ENCODE measurements at regions not wholly inside any gene's neighbourhood (a gene's known extent, or its start where the extent isn't known, plus 50 kb on each side); places are given as distances from the start of the nearest gene placed in this dataset.
"Not testable (repeated sequence)": the region's sequence is repeated elsewhere in the genome, so short reads cannot be mapped to it uniquely, and the experiment has no call there.

DNA sequence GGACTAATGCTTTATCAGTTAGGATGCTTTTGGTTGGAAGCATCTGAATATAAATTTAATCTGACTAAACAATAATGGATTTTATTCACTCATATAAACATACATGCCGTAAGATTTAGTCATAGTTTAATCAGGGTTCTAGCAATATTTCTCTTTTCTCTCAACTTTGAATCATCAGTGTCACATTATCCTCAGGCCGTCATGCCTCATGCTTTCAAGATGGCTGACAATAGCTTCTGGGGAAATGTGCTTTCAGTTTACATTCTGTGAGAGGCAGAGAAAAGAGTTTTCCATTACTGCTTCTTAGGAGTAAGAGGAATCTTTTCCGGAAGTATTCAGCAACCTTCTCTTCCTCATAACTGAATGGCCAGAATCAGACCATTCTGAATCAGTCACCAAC, 162.2 kb downstream of the GJA1 start:
- DNase-seq = no peak

DNA sequence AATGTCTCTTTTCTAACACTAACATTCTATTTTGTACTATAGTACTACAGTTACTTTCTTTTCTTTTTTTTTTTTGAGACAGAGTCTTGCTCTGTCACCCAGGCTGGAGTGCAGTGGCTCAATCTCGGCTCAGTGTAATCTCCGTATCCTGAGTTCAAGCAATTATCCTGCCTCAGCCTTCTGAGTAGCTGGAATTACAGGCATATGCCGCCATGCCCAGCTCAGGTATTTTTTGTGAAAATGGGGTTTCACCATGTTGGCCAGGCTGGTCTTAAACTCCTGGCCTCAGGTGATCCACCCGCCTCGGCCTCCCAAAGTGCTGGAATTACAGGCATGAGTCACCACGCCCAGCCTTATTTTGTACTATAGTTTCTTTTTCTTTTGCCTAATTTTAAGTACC, 163.9 kb downstream of the GJA1 start:
- DNase-seq = not testable (repeated sequence)

DNA sequence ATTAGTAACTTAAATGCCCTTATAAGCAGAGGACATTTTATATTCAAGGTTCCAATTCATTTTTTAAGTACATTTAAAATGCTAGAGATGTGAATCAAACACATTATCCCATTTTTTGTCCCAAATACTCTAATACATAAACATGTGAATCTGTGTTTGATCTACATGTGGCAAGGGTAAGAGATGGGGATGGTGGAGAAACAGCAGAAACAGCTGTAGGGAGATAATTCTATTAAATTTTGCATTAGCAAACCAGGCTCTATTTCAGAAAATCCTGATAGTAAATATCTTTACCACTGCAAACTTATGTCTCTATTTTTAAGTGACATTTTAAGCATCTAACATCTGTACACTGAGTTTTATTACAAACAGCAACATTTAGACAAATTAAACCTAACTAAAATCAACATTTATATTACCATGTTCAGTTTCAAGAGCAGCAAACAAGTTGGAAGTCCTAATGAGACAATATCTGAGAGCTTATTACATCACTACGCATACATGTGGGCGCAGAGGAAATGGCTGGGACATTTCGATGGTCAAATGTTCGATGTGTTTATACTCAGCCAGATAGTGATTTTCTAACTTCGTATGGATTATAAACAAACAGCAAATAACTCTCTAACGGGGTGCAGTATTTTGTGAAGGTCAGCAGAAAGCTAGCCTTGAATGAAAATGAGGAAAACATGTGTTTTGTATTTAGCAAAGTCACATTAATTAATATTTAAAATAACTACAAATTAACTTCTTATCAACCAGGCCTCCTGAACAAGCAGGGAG, 165.1 kb downstream of the GJA1 start:
- no peak for DNase-seq

DNA sequence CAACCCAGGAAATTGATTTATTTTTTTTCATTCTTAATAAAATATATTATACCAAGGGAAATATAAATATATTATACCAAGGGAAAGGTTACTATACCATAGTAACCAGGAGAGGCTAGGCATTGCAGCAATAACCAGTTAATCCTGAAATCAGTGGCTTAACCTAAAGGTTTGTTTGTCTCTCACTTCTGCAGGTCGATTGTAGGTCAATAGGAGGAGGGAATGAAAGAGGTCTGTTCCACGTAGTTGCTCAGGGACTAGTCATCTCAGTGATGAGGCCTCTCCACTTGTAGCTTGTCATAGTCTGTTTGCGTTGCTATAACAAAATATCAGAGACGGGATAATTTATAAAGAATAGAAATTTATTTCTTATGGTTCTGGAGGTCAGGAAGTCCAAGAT, 168.0 kb downstream of the GJA1 start:
- no peak for DNase-seq

DNA sequence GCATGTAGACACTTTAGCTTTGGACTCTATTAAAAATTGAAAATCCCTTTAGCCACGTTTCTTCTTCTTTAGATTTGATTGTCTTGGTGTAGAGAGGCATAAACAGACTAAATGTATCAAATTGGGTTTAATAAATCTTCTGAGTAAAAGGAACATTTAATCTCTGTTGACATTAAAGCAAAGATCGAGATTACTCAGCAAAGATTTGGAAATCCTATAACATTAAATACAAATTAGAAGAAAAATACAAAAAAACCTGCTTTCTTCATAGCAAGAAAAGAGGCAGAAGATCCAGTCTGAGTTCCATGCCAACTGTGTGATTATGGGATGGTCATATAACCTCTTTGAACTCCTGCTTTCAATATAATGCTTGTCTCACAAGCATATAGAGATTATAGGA, 172.3 kb downstream of the GJA1 start:
- no peak for DNase-seq

DNA sequence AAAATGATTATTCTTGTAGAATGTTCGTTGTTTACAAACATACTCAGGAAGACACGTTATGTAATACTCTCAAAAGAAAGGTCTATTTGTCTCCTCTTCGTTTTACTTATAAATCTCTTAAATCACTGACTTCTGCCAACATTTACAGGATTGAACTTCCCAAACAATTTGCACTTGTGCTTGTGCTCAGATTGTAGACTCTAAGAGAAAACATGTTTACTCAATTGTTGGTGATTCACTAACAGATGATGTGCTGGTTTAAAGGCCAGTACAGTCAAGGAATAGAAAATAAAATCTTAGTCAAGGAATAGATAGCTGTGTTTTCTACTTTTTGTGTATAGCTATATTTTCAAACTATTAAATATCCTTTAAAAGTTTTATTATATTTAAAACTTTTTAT, 172.8 kb downstream of the GJA1 start:
- DNase-seq = no peak

DNA sequence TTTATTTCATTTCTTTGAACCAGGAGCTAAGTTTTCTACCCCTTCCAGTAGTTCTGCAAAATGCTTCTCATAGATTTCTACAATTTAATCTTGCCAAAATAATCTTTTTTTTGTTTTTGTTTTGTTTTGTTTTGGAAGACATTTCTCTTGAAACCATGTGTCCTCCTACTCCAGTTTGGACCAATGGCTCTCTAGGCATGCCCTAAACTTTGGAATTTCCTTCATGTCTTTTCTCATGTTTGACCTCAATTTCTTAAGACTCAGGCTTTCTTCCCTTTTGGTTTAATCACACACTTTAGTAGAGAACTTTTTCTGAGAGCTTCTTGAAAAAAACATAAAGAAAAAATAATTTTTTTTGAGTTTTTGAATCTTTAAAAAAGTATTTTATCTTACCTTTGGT, 173.8 kb downstream of the GJA1 start:
- DNase-seq = no peak

DNA sequence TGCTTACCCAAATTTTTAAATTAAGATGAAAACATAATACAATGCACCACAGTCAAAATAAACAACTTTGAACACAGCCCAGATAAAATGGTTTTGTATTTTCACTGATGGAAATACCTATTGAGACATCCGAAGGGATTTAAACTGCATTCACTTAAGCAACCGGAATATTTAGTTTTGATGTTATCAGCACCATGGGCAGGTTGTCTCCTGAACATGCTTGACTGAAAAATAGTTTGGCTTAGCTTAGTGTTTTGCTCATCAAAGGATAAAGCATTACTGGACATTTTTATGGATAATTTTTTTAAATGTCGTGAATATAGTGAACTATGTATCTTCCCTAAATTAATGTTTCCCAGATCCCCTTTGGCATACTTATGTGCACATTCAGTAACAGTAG, 177.5 kb downstream of the GJA1 start:
- no peak for DNase-seq

DNA sequence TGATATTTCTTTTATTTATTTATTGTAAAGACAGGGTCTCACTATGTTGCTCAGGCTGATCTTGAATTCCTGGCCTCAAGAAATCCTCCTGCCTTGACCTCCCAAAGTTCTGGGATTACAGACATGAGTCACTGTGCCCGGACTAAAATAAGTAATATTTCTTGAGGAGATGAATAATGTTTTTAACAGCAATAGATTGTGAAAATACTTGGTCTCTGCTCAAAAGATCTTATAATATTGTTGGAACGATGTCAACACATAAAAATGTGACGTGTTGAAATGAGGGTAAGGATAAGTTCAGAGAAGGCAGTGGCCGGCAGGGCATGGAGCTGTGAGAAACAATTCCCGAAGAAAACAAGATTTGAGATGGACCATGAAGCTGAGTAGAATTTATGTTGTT, 178.7 kb downstream of the GJA1 start:
- no peak for DNase-seq

DNA sequence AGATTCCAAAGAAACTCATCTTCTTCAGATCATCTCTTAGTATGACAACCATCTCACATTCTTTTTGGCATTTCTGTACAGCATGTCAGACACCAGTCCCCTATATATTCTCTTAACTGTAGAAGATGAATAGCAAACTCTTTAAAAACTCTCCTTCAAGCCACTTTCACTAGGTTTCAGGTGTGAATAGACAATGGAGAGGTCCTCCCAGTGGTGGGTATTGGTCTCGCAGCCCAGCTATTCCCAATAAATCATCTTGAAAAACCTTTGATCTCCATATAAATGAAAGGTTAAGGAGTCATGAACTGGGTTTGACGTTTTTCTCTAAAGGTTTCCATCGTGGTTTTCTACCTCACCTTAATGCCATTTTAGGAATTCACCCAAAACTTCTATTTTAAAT, 180.0 kb downstream of the GJA1 start:
- no peak for DNase-seq

DNA sequence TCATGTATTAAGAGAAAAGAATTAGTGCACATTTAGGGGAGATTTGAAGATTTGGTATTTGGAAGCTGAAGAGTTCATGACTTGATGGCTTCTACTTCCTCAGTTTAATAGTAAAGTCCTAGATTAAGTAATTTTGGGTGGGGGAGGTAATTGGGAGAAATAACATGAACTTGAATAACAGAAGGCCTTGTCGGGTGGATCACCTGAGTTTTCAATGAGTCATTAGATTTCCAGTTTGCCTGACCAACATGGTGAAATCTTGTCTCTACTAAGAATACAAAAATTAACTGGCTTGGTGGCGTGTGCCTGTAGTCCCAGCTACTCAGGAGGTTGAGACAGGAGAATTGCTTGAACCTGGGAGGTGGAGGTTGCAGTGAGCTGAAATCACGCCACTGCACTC, 181.0 kb downstream of the GJA1 start:
- DNase-seq = no peak

DNA sequence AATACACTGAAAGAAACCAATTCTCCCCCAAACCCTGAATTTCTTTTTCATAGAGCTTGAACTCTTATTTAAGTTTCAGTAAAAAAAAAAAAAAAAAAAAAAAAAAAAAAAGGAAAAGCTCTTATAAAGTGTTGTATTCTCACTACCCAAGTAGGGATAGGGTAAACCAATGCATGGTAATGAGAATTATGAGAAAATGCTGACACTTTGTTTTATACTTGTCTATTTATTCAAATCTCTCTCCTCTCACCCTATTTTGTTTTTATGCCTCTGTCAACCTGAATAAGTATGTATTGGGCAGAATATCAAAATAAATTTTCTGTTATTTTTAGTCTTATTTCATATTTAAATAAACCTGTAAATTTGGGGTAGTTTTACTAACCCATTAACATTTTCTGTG, 181.9 kb downstream of the GJA1 start:
- DNase-seq = no peak

DNA sequence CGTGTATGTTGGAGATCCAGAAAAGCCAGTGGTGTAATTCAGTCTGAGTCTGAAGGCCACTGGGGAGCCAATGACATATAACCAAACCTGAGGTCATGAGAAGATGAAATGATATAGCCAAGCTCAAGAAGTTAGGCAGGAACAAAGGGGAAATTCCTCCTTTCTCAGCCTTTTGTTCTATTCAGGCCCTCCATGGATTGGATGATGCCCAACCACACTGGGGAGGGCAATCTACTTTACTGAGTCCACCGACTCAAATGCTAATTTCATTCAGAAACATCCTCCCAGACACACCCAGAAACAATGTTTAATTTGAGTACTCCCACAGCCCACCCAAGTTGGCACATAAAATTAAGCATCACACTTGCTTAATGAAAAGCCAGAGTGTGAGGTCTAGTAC, 183.6 kb downstream of the GJA1 start:
- no peak for DNase-seq

DNA sequence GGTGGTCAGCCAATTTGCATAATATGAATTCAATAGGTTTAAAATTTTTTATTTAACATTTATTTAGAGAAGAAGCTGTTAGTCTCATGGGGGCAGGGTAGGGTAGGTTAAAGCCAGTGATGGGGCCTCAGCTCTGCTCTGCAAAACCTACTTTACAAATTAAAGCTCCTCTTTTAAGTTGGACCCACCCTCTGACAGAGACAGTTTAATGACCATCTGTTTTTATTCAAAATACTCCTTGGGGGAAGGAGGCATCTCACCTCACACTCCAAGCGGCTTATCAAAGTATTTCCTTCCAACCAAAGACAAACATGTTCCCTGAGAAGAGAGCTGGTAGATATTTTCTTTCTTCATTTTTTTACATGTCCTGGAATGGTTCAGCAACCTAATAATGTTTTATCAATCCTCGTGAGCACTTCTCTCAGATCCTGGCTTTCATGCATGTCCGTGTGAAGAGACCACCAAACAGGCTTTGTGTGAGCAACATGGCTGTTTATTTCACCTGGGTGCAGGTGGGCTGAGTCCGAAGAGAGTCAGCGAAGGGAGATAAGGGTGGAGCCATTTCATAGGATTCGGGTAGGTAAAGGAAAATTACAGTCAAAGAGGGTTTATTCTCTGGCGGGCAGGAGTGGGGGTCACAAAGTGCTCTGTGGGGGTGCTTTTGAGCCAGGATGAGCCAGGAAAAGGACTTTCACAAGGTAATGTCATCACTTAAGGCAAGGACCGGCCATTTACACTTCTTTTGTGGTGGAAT, 184.7 kb downstream of the GJA1 start:
- DNase-seq = no peak

DNA sequence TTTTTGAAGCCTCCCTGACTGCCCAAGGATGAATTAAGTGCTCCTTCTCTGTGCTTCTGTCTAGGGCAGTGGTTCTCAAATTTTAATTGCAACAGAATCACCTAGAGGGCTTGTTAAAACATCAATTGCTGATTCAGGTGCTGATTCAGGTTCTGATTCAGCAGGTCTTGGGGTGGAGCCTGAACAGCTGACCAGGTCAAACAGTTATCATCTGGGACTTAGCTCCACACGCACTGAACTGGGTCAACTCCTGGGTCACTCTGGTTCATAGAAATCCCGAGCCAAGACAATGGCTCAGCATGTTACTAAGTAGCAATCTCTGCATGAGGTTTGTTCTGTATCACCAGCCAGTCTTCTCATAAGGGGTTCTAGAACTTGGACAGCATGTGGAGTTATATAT, 192.3 kb downstream of the GJA1 start:
- DNase-seq = no peak

DNA sequence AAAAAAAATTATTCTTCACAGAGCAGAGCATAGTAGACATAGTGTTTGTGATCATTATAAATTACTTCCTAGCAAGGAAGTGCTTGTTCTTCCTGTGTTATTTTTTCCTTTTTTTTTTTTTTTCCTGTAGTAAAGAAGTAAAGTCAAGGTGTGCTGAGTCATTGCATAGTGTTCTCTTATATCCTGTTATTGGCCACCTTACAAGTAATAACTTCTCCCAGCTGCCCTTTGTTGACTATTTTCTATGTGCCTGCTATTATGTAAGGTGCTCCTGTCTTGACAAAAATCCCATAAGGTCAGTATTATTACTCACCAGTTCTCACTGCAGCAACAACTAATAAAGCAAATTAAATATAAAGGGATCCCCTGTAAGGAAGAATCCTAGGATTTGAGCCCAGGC, 195.3 kb downstream of the GJA1 start:
- no peak for DNase-seq

DNA sequence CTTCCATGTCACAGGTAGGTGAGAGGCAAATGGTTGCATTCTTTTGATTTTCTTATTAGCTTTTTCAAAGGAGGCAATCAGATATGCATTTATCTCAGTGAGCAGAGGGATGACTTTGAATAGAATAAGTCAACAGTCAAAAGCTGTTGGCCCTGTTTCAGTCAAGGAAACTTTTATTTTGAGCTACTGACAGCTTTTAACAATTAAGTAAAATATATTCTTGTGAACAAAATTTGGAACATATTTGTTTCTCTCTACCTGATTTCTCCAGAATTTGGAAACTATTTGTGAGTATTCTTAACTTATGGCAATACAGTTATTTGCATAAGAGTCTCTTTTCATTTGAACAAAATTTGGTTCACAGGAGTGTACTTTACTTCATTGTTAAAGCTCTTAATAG, 196.3 kb downstream of the GJA1 start:
- DNase-seq = not testable (repeated sequence)

DNA sequence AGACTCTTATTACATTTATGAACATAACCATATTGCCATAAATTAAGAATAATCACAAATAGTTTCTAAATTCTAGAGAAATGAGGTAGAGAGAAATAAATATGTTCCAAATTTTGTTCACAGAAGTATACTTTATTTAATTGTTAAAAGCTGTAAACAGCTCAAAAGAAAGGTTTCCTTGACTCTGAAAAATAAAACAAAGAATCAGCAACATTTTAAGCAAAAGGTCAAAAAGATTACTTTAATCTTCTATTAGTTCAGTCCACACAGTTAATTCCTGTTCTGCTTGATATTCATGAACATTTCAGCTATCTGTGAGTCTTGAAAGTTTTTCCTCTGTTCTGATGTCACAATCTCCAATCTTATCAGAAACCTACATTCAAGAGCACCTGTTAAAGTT, 197.9 kb downstream of the GJA1 start:
- DNase-seq = no peak

DNA sequence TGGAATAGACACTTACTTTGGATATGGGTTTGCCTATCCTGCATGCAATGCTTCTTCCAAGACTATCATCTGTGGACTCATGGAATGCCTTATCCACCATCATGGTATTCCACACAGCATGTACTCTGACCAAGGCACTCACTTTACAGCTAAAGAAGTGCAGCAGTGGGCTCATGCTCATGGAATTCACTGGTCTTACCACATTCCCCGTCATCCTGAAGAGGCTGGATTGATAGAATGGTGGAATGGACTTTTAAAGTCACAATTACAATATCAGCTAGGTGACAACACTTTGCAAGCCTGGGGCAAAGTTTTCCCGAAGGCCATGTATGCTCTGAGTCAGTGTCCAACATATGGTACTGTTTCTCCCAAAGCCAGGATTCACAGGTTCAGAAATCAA, 199.1 kb downstream of the GJA1 start:
- DNase-seq = not testable (repeated sequence)

DNA sequence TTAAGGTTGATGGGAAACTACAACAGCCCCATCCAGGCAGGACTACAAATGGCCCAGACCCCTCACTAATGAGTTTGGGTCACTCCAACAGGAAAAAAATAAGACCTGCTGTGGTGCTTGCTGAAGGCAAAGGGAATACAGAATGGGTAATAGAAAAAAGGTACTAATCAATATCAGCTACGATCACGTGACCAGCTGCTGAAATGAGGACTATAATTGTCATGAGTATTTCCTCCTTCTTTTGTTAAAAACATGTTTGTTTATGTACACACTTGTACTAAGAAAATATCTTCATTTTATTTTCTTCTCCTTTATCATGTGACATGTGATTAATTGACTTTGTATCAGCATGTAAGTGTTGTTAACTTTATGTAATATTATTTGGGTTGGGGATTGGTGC, 199.9 kb downstream of the GJA1 start:
- DNase-seq = no peak

DNA sequence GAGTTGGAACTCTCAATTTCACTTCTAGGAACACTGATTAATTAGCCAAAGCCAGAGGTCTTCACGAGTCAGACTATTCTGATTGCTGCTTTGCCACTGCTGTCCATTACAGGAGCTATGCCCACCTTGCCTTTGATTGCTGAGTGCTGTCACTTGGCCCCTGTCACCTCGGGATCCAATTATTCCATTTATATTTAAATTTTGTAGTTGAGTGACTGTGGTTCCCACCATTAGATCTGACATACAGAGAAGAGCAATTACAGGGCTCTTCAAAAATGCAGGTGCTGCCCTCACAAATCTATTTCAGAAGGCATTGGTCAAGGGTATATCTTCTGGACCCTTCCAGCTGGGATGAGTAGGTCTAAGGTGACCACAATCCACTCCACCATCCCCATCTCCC, 200.8 kb downstream of the GJA1 start:
- DNase-seq = not testable (repeated sequence)

DNA sequence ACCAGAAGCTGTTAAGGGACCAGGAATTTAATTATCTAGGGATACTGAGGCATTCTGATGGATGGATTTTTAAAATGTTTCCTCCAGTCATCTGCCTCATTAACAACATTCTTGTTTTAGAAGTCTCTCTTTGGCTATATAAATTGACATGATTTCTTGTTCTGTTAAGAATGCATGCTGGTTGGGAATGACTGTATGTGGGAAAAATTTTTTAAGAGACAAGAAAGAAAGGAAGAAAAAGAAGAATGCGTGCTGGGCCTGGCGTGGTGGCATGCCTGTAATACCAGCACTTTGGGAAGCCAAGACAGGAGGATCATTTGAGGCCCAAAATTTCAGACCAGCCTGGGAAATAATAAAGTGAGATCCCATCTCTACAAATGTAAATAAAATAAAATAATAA, 203.6 kb downstream of the GJA1 start:
- no peak for DNase-seq

DNA sequence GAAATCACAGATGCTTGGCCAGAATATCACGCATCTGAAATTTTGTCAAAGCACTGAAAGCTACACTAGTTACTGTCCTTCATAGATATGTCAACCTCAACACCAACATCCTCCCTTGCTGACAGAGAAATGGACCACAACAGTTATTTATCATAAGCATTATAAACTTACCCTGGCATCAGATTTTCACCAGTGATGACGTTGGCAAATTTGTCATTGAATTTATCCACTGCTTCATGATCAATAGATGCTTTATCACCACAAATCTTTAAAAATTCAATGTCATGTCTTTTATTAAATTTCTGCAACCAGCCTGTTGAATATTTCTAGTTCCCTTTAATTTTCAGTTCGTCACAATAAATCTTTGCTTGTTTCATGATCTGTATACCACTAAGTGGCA, 205.7 kb downstream of the GJA1 start:
- DNase-seq = no peak

DNA sequence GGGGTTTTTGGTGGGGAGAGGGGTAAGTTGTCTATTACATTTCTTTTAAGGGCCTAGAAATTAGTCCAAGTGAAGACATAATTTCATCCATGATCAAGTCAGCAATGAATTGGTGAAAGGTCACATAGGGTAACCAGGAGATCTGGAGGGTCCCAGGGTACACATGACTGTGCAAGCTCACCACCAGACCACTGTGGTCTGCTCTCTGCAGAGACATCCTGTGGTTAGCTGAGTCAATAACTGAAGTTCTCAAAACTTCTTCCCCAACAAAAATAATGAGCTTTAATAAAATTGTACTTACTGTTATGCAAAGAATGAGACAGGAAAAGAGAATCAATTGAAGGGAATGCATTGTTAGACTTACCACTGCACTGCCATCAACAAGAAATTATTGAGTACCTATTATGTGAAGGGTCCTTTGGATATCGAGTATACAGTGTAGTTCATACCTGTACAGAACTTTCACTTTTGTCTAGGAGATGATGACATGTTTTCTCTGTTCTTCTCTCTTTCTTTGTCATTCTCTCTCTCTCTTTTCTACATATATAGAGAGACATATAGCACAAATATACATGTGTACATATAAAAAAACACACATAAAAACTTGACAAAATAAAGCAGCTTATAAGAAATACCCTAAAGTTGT, 209.8 kb downstream of the GJA1 start:
- no peak for DNase-seq

All from CD4-positive, alpha-beta T cell treated with Interleukin-10 for 1 hour (primary cell).